IMR-90 (cell line): ENCODE measurements at regions not wholly inside any gene's neighbourhood (a gene's known extent, or its start where the extent isn't known, plus 50 kb on each side); places are given as distances from the start of the nearest gene placed in this dataset.

Experiments
- ATAC-seq: fragments of 200-7000 bp; cut with Tn5 transposase; 2 replicates; pipeline ENCODE4 v1.9.1; 2020; ENCODE audit warnings: low read depth, mild to moderate bottlenecking, moderate library complexity
- BruUV-seq: library from RNA; stranded (reverse); fragments of 400-500 nt; replicated peaks from 2 replicates; lab custom pipeline; 2021; lab: Mats Ljungman, UMichigan
- CTCF ChIA-PET: fragments of 300-600 bp; formaldehyde crosslinking; extraction: SDS; loops from one replicate; lab custom pipeline; 2021; ENCODE audit warnings: antibody characterized with exemption; lab: Yijun Ruan, JAX
- POLR2A ChIA-PET: fragments of 300-600 bp; sonication (Branson Sonifier 250); formaldehyde crosslinking; loops from one replicate; lab custom pipeline; 2022; ENCODE audit warnings: antibody characterized with exemption; ENCODE audit not compliant: unreplicated experiment; lab: Charles Lee
- DNase-seq: peaks from one replicate; pipeline ENCODE4 v3.0.0; 2013
- H2AFZ ChIP-seq: replicated peaks from 2 replicates; pipeline ENCODE3; 2013; ENCODE audit warnings: low read length, mild to moderate bottlenecking; ENCODE audit not compliant: poor library complexity
- H2AK5ac ChIP-seq: 2 replicates; pipeline ENCODE4 v1.6.1; 2013; ENCODE audit warnings: low read depth, low read length, inconsistent platforms
- H2AK9ac ChIP-seq: replicated peaks from 2 replicates; pipeline ENCODE3; 2013; ENCODE audit warnings: mild to moderate bottlenecking, low read depth, low read length, moderate library complexity; ENCODE audit not compliant: poor library complexity
- H2BK120ac ChIP-seq: 2 replicates; pipeline ENCODE4 v1.6.1; 2013; ENCODE audit warnings: low read depth, low read length, inconsistent platforms
- H2BK15ac ChIP-seq: 3 replicates; pipeline ENCODE4 v1.6.1; 2013; ENCODE audit warnings: low read depth, low read length, inconsistent platforms
- H2BK20ac ChIP-seq: 2 replicates; pipeline ENCODE4 v1.6.1; 2013; ENCODE audit warnings: low read depth, mild to moderate bottlenecking, inconsistent platforms, low read length, moderate library complexity
- H2BK5ac ChIP-seq: 2 replicates; pipeline ENCODE4 v1.6.1; 2013; ENCODE audit warnings: mild to moderate bottlenecking, low read depth, low read length, inconsistent platforms; ENCODE audit not compliant: poor library complexity, severe bottlenecking
- H3K14ac ChIP-seq: replicated peaks from 2 replicates; pipeline ENCODE4 v1.6.1; 2013; ENCODE audit warnings: low read depth, low read length, inconsistent platforms
- H3K18ac ChIP-seq: 2 replicates; pipeline ENCODE4 v1.6.1; 2013; ENCODE audit warnings: low read depth, low read length, control low read depth
- H3K23ac ChIP-seq: 2 replicates; pipeline ENCODE4 v1.6.1; 2013; ENCODE audit warnings: low read depth, low read length, inconsistent platforms
- H3K27ac ChIP-seq: 2 replicates; pipeline ENCODE4 v1.5.1; 2013; ENCODE audit warnings: mild to moderate bottlenecking, control low read depth, low read length; ENCODE audit not compliant: insufficient read depth
- H3K27me3 ChIP-seq: 2 replicates; pipeline ENCODE4 v1.6.1; 2013; ENCODE audit warnings: low read length; ENCODE audit not compliant: control insufficient read depth, insufficient read depth
- H3K36me3 ChIP-seq: 2 replicates; pipeline ENCODE4 v1.6.1; 2013; ENCODE audit warnings: low read length, mixed read lengths; ENCODE audit not compliant: control insufficient read depth, insufficient read depth
- H3K4ac ChIP-seq: 2 replicates; pipeline ENCODE4 v1.6.1; 2013; ENCODE audit warnings: low read depth, low read length, inconsistent platforms
- H3K4me1 ChIP-seq: 2 replicates; pipeline ENCODE4 v1.6.1; 2013; ENCODE audit warnings: low read length, mixed read lengths; ENCODE audit not compliant: control insufficient read depth, insufficient read depth
- H3K4me2 ChIP-seq: 2 replicates; pipeline ENCODE4 v1.6.1; 2013; ENCODE audit warnings: low read depth, mild to moderate bottlenecking, control low read depth, low read length, moderate library complexity
- H3K4me3 ChIP-seq: 2 replicates; pipeline ENCODE4 v1.5.1; 2013; ENCODE audit warnings: low read depth, mild to moderate bottlenecking, control low read depth, low read length, moderate library complexity; ENCODE audit not compliant: insufficient read depth
- H3K56ac ChIP-seq: 2 replicates; pipeline ENCODE4 v1.6.1; 2013; ENCODE audit warnings: low read length, inconsistent platforms; ENCODE audit not compliant: insufficient read depth; ENCODE audit errors: extremely low read depth
- H3K79me1 ChIP-seq, 2 experiments: 2 replicates each; pipeline ENCODE4 v1.6.1; 2013; ENCODE audit warnings: low read length in 2 of 2, inconsistent platforms in 1 of 2, low read depth in 1 of 2
- H3K9ac ChIP-seq: 2 replicates; pipeline ENCODE4 v1.6.1; 2013; ENCODE audit warnings: low read depth, low read length, control low read depth
- H3K9me1 ChIP-seq: 2 replicates; pipeline ENCODE4 v1.6.1; 2013; ENCODE audit warnings: low read length, inconsistent platforms; ENCODE audit not compliant: insufficient read depth
- H3K9me3 ChIP-seq: 2 replicates; pipeline ENCODE4 v1.6.1; 2013; ENCODE audit warnings: low read length; ENCODE audit not compliant: control insufficient read depth, insufficient read depth
- H4K20me1 ChIP-seq: 2 replicates; pipeline ENCODE4 v1.6.1; 2013; ENCODE audit warnings: low read length, inconsistent platforms; ENCODE audit not compliant: insufficient read depth
- H4K5ac ChIP-seq: 2 replicates; pipeline ENCODE4 v1.6.1; 2013; ENCODE audit warnings: mild to moderate bottlenecking, low read depth, low read length, control low read depth
- H4K8ac ChIP-seq, 2 experiments: 2 replicates each; pipeline ENCODE4 v1.6.1; 2013; ENCODE audit warnings: low read depth in 2 of 2, low read length in 2 of 2, control low read depth in 1 of 2, inconsistent platforms in 1 of 2
- H4K91ac ChIP-seq: 2 replicates; pipeline ENCODE4 v1.6.1; 2013; ENCODE audit warnings: low read depth, low read length, inconsistent platforms; ENCODE audit not compliant: insufficient read depth
- BHLHE40 ChIP-seq: fragments of 150-350 bp; IDR thresholded peaks from 2 replicates; pipeline ENCODE4 v1.6.1; 2016; ENCODE audit warnings: mild to moderate bottlenecking, low read depth, low read length
- CEBPB ChIP-seq: IDR thresholded peaks from 2 replicates; pipeline ENCODE4 v1.6.1; 2012; ENCODE audit warnings: low read depth, low read length, improper control_type of control experiment
- CHD1 ChIP-seq: IDR thresholded peaks from 2 replicates; pipeline ENCODE4 v1.6.1; 2012; ENCODE audit warnings: low read depth, low read length, improper control_type of control experiment
- CTCF ChIP-seq: conservative IDR thresholded peaks from 2 replicates; pipeline ENCODE4 v1.5.1; 2012; ENCODE audit warnings: mild to moderate bottlenecking, low read depth, low read length, improper control_type of control experiment
- ELK1 ChIP-seq: fragments of 150-350 bp; IDR thresholded peaks from 2 replicates; pipeline ENCODE4 v1.6.1; 2016; ENCODE audit warnings: low read depth, mild to moderate bottlenecking, low read length, moderate library complexity, borderline replicate concordance
- FOS ChIP-seq: fragments of 150-350 bp; IDR thresholded peaks from 2 replicates; pipeline ENCODE4 v1.6.1; 2016; ENCODE audit warnings: low read depth, low read length
- MAZ ChIP-seq: IDR thresholded peaks from 2 replicates; pipeline ENCODE4 v1.6.1; 2012; ENCODE audit warnings: low read depth, mild to moderate bottlenecking, low read length, improper control_type of control experiment, moderate library complexity, borderline replicate concordance
- MXI1 ChIP-seq: IDR thresholded peaks from 2 replicates; pipeline ENCODE4 v1.6.1; 2012; ENCODE audit warnings: low read depth, mild to moderate bottlenecking, low read length, moderate library complexity, borderline replicate concordance
- NFE2L2 ChIP-seq: fragments of 150-350 bp; IDR thresholded peaks from 2 replicates; pipeline ENCODE4 v1.6.1; 2016; ENCODE audit warnings: low read depth, mild to moderate bottlenecking, low read length
- POLR2A ChIP-seq: IDR thresholded peaks from 2 replicates; pipeline ENCODE4 v1.6.1; 2012; ENCODE audit warnings: mild to moderate bottlenecking, low read depth, low read length
- RAD21 ChIP-seq: IDR thresholded peaks from 2 replicates; pipeline ENCODE4 v1.6.1; 2012; ENCODE audit warnings: low read length, improper control_type of control experiment
- RCOR1 ChIP-seq: IDR thresholded peaks from 2 replicates; pipeline ENCODE4 v1.6.1; 2012; ENCODE audit warnings: mild to moderate bottlenecking, low read length, improper control_type of control experiment; ENCODE audit not compliant: insufficient replicate concordance
- RFX5 ChIP-seq: IDR thresholded peaks from 2 replicates; pipeline ENCODE4 v1.8.0; 2012; ENCODE audit warnings: low read depth, mild to moderate bottlenecking, low read length, moderate library complexity
- SMC3 ChIP-seq: fragments of 150-350 bp; IDR thresholded peaks from 2 replicates; pipeline ENCODE4 v1.6.1; 2016; ENCODE audit warnings: low read depth, mild to moderate bottlenecking, antibody characterized with exemption, low read length, moderate library complexity
- USF2 ChIP-seq: fragments of 150-350 bp; IDR thresholded peaks from 2 replicates; pipeline ENCODE4 v1.6.1; 2017; ENCODE audit warnings: mild to moderate bottlenecking, antibody characterized with exemption, low read length, low read depth
- WGBS, 2 experiments: methylation state at CpG; one replicate each; pipeline versions ENCODE4 v1.1.5 to v1.1.7; 2013; ENCODE audit warnings: missing lambda C conversion rate in 2 of 2; ENCODE audit not compliant: insufficient read length in 1 of 2; ENCODE audit errors: extremely low coverage in 2 of 2; 5-methylcytosine and 5-hydroxymethylcytosine counted together
- dilution Hi-C: fragments of 300-500 bp; cut with HindIII; formaldehyde crosslinking; loops from one replicate; pipeline ENCODE4 v1.14.3; 2018; ENCODE audit warnings: low sequenced_read_pairs; ENCODE audit not compliant: unreplicated experiment
- in situ Hi-C: fragments of 300-500 bp; cut with MboI; formaldehyde crosslinking; loops from 3 replicates; pipeline ENCODE4 v1.14.3; 2019; ENCODE audit warnings: low sequenced_read_pairs, inconsistent platforms, mixed read lengths
- intact Hi-C: fragments of 100-400 bp; cut with micrococcal nuclease; formaldehyde crosslinking; loops from 2 replicates; pipeline ENCODE4 v1.10.0; 2022

- CTCF ChIA-PET, result no interaction called here
- no TSS peak for BruUV-seq
Observed at GRCh38 chr3:35223632-35224394, 415.5 kb upstream of the ARPP21 start.

More at GRCh38 chr3:35223632-35224394, 415.5 kb upstream of the ARPP21 start:
- H4K20me1 ChIP-seq, result no peaks in the 10 kb centered on the region
- no peak overlapping the region for H2AFZ ChIP-seq
- H3K14ac ChIP-seq, result no peak overlapping the region
- no peaks in the 10 kb centered on the region for H3K4me1 ChIP-seq
- H3K23ac ChIP-seq, result no peak overlapping the region
- H3K27ac ChIP-seq, result no peak overlapping the region
- H3K27me3 ChIP-seq, result no peaks in the 10 kb centered on the region
- H3K9me1 ChIP-seq, result no peaks in the 10 kb centered on the region
- POLR2A ChIA-PET, result no interaction called here
- no peak overlapping the region for H2AK9ac ChIP-seq
- no peak for ATAC-seq
- H2BK120ac ChIP-seq, result no peak overlapping the region
- H2BK20ac ChIP-seq, result no peak overlapping the region
- H4K91ac ChIP-seq, result no peak overlapping the region
- no peak overlapping the region for H3K4me3 ChIP-seq
- no peak for TF ChIP-seq CTCF
- TF ChIP-seq RFX5, result no peak
- TF ChIP-seq FOS, result no peak
- TF ChIP-seq SMC3, result no peak
- no peak for TF ChIP-seq RCOR1
- TF ChIP-seq CEBPB, result no peak
- no peak for TF ChIP-seq CHD1
- no peak for TF ChIP-seq RAD21
- TF ChIP-seq POLR2A, result no peak
- TF ChIP-seq BHLHE40, result no peak
- TF ChIP-seq MAZ, result no peak
- TF ChIP-seq NFE2L2, result no peak
- no peak for TF ChIP-seq ELK1
- TF ChIP-seq USF2, result no peak
- TF ChIP-seq MXI1, result no peak
- H3K18ac ChIP-seq, result no peak overlapping the region
- H3K9me3 ChIP-seq, result no peaks in the 10 kb centered on the region
- no peak overlapping the region for H3K4ac ChIP-seq
- no CpG with 5 or more reads among the region's 1 CpG for WGBS, 2 experiments
- no peak overlapping the region for H2BK5ac ChIP-seq
- intact Hi-C loops (no loop called here), in situ Hi-C loops (no loop called here), dilution Hi-C loops (no loop called here)
- no peaks in the 10 kb centered on the region for H3K36me3 ChIP-seq
- H2AK5ac ChIP-seq, result no peak overlapping the region
- no peak overlapping the region for H4K5ac ChIP-seq
- no peak overlapping the region for H3K56ac ChIP-seq
- no peak overlapping the region for H2BK15ac ChIP-seq
- no peak overlapping the region for H4K8ac ChIP-seq
- H3K9ac ChIP-seq, result no peak overlapping the region
- H3K79me1 ChIP-seq, result no peaks in the 10 kb centered on the region
- DNase-seq, result no peak
- no peak overlapping the region for H3K4me2 ChIP-seq
